Duodenal mucosa (tissue), 2 donors: ENCODE measurements at regions not wholly inside any gene's neighbourhood (a gene's known extent, or its start where the extent isn't known, plus 50 kb on each side); places are given as distances from the start of the nearest gene placed in this dataset.
"Not testable (repeated sequence)": the region's sequence is repeated elsewhere in the genome, so short reads cannot be mapped to it uniquely, and the experiment has no call there.

Source experiments
- H3K27ac ChIP-seq: one replicate; pipeline ENCODE4 v1.7.0; 2013; ENCODE audit warnings: low read depth, low read length
- H3K27me3 ChIP-seq, 2 donors: one replicate each; pipeline ENCODE4 v1.7.0; 2013; ENCODE audit warnings: low read length in 2 of 2, control low read depth in 1 of 2; ENCODE audit not compliant: insufficient read depth in 2 of 2, control insufficient read depth in 1 of 2
- H3K36me3 ChIP-seq, 2 donors: one replicate each; pipeline ENCODE4 v1.7.0; 2013; ENCODE audit warnings: low read length in 2 of 2, control low read depth in 1 of 2; ENCODE audit not compliant: insufficient read depth in 2 of 2, control insufficient read depth in 1 of 2
- H3K4me1 ChIP-seq, 2 donors: one replicate each; pipeline ENCODE4 v1.7.0; 2013; ENCODE audit warnings: low read length in 2 of 2, control low read depth in 1 of 2; ENCODE audit not compliant: insufficient read depth in 2 of 2, control insufficient read depth in 1 of 2
- H3K4me3 ChIP-seq, 2 donors: one replicate each; pipeline ENCODE4 v1.7.0; 2013; ENCODE audit warnings: low read length in 2 of 2, low read depth in 1 of 2
- H3K9ac ChIP-seq, 2 donors: one replicate each; pipeline ENCODE4 v1.7.0; 2013; ENCODE audit warnings: low read length in 2 of 2, low read depth in 1 of 2
- H3K9me3 ChIP-seq, 2 donors: one replicate each; pipeline ENCODE4 v1.7.0; 2013; ENCODE audit warnings: low read length in 2 of 2, control low read depth in 1 of 2; ENCODE audit not compliant: control insufficient read depth in 1 of 2

DNA sequence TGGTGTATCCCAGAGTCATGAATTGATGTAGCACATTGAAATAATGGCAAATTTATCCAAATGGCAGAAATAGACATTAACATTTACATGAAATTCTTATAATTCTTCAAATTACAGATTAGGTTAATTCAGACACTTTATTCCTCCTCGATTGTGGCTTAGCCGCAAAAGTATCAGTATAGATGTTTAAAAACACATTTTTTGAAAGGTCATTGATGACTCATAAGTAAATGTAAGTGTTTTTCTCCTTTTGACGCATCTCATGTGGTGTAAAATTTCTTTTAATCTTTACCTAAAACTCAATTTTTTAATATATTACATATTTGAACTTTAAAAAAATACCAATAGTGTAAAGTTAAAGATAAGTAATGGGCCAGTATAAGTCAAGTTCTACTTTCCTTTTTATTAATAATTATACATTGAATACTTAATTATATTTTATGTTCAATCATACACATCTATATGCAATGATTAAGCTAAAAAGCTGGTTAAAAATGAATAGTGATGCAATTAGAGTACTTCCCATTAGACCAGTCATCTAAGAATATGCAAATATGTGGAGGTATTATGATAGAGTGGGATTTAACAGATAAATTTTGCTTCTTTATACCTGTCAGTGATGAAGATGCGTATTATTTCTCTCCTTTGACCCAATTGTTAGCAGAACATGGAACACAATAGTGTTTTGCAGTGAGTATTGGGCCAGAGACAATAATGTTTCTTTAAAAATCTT, 678.1 kb upstream of the DPPA4 start:
- Histone ChIP-seq H3K4me1 (no peaks in the 10 kb centered on the region), H3K9ac (no peak overlapping the region), H3K27me3 (no peaks in the 10 kb centered on the region), H3K36me3 (no peaks in the 10 kb centered on the region), H3K4me3 (no peak overlapping the region), H3K27ac (no peak overlapping the region), H3K9me3 (no peaks in the 10 kb centered on the region)

DNA sequence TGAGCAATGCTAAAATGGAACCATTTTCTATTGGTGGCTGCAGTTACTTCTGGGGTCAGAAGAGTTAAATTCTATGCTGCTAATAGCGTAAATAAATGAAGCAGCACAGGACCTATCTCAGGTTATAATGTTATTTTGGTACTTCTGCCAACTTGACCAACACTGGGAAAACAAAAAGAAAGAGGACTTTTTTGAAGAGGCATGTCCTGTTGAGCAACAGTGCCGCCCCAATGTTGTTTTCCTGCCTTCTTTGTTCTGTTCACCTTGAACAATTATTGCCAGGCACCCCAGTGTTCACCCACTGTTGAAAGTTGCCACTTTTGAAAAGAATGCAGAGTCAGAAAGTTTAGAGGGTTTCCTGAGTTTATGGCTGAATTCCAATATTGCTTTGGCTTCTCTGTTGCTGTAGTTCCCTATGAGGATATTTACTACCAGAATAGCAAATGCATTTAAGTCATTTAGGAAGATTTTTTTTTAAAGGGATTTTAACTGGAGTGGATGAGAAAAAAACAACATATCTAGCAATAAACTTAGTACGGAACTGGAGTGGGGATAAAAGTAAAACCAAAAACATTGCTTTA, 679.0 kb upstream of the DPPA4 start:
- no peak overlapping the region for H3K4me3 ChIP-seq
- no peak overlapping the region for H3K27ac ChIP-seq
- no peaks in the 10 kb centered on the region for H3K9me3 ChIP-seq
- H3K9ac ChIP-seq: no peak overlapping the region
- H3K36me3 ChIP-seq: no peaks in the 10 kb centered on the region
- H3K27me3 ChIP-seq: no peaks in the 10 kb centered on the region
- H3K4me1 ChIP-seq: no peaks in the 10 kb centered on the region

DNA sequence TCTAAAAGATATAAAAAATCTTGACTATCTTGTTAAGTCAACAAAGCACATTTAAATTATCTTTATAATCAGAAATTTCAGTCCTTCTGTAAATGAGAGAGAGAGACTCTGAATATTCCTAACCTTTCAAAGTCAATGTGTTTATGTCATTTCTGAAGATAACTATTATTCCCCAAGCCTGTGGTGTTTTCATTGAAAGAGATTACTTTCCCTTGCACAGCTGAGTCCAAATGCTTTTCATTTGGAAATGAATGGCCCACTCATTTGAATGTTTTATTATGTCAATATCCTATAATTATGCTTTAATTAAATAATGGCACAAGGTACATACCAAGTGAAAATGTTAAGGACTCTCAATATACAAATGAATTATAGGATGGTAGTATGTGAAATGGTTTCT, 680.0 kb upstream of the DPPA4 start:
- H3K4me3 ChIP-seq: no peak overlapping the region
- no peaks in the 10 kb centered on the region for H3K27me3 ChIP-seq
- no peaks in the 10 kb centered on the region for H3K36me3 ChIP-seq
- H3K9ac ChIP-seq: no peak overlapping the region
- H3K9me3 ChIP-seq: no peaks in the 10 kb centered on the region
- H3K27ac ChIP-seq: no peak overlapping the region
- H3K4me1 ChIP-seq: no peaks in the 10 kb centered on the region

DNA sequence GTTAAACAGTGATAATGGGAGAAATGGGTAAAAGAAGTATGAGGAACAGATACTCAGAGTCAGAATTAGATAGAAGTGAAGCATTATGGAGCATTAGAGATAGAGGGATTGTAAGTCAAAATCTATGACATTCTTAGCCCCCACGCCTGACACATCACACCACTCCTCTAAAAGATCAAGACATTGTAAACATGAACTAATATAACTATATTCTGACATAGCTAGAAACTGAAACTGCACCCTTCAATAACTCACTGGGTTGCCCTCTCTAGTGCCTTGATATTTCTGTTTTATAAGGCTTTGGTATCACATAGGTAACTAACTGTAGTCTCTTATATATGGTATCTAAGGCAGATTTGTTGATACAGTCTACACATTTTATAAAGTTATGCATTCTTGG, 684.3 kb upstream of the DPPA4 start:
- no peaks in the 10 kb centered on the region for H3K4me1 ChIP-seq
- no peak overlapping the region for H3K9ac ChIP-seq
- no peak overlapping the region for H3K4me3 ChIP-seq
- H3K36me3 ChIP-seq: no peaks in the 10 kb centered on the region
- H3K9me3 ChIP-seq: no peaks in the 10 kb centered on the region
- no peak overlapping the region for H3K27ac ChIP-seq
- H3K27me3 ChIP-seq: no peaks in the 10 kb centered on the region

DNA sequence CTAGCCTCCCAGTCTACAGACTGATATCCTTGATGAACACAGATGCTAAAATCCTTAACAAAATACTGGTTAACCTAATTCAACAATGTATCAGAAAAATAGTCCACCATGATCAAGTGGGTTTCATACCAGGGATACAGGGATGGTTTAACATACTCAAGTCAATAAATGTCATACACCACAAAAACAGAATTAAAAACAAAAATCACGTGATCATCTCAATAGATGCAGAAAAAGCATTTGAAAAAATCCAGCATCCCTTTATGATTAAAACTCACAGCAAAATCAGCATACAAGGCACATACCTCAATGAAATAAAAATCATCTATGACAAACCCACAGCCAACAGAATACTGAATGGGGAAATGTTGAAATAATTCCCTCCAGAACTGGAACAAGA, 685.7 kb upstream of the DPPA4 start:
- not testable (repeated sequence) for H3K9me3 ChIP-seq, H3K4me1 ChIP-seq, H3K27ac ChIP-seq, H3K9ac ChIP-seq, H3K36me3 ChIP-seq, H3K4me3 ChIP-seq, H3K27me3 ChIP-seq

DNA sequence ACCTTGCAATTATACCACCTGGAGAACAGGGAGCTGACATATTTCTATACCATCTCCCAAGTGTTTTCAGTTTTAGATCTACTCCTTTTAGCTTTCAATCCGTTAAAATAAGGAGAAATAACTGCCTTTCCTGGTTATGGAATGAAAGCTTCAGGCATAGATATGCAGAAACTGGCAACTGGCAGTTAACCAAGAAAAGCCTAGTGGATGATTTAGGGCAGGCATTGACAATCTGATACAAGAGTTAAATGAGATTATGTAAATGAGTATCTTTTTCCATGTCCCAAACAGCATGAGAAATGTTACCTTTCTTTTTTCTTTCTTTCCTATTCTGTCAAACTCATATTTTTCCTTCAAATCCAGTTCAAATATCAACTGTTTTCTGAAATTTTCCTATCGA, 689.1 kb upstream of the DPPA4 start:
- Histone ChIP-seq H3K9me3 (no peaks in the 10 kb centered on the region), H3K4me1 (no peaks in the 10 kb centered on the region), H3K36me3 (no peaks in the 10 kb centered on the region), H3K9ac (no peak overlapping the region), H3K4me3 (no peak overlapping the region), H3K27ac (no peak overlapping the region), H3K27me3 (no peaks in the 10 kb centered on the region)

DNA sequence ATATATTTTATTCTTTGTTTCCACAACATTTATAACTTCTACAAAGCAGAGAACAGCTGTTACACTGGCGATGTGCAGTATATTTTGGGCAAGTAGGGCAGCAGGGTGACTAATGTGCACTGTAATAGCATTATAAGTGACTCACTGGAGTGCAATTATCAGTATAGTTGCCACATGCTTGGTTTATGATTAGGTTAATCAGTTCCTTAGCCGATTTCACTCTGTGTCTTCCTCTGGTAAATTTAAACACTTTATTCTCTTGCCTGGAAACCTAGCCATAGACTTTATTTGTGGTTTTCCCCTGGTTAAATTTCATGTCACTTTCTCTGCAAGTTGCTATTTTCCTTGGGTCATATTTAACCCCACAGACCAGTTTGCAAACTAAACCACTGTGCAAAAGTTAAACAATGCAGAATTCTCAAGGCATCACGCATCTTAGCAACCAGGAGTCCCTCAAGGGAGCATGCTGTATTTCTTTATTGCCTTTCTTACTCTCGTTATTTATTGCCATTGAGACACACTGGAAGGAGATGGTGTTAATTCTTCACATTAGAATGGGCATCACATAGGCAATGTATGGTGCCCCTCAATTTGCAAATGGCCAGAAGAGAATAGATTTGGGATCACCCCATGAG, 690.2 kb upstream of the DPPA4 start:
- no peaks in the 10 kb centered on the region for H3K4me1 ChIP-seq
- no peak overlapping the region for H3K9ac ChIP-seq
- H3K4me3 ChIP-seq: no peak overlapping the region
- H3K9me3 ChIP-seq: no peaks in the 10 kb centered on the region
- H3K27ac ChIP-seq: no peak overlapping the region
- H3K27me3 ChIP-seq: no peaks in the 10 kb centered on the region
- no peaks in the 10 kb centered on the region for H3K36me3 ChIP-seq

DNA sequence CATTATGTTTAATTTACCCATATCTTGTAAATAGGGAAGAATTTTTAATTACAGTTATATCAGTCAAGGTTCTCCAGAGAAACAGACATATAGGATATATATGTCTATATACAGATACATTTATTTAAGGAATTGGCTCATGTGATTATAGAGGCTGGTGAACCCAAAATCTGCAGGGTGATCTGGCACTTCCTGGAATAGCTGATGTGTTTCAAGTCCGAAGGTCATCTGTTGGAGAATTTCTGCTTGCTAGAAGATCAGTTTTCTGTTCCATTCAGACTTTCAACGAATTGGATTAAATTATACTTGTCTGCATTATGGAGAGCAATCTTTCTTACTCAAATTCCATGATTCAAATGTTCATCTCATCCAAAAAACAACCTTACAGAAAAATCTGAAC, 694.6 kb upstream of the DPPA4 start:
- Histone ChIP-seq H3K9me3 (no peaks in the 10 kb centered on the region), H3K27ac (no peak overlapping the region), H3K4me1 (no peaks in the 10 kb centered on the region), H3K27me3 (no peaks in the 10 kb centered on the region), H3K36me3 (no peaks in the 10 kb centered on the region), H3K4me3 (no peak overlapping the region), H3K9ac (no peak overlapping the region)

DNA sequence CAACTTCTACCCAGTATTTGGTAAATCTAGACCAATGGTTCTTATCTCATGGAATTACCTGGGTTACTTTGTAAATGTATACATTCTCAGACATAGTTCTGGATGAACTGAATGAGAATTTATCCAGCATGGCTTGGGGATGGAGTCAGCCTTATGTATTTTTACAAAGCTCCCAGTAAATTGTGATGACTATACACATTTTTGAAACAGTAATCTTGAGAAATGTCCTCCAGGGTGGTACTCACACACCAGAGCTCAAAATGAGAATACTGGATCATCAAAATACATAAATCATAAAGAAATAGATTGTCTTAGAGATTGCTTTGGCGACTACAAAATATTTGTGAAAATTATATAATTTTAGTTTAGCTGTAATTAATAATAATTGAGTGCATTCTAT, 722.1 kb upstream of the DPPA4 start:
- no peaks in the 10 kb centered on the region for H3K4me1 ChIP-seq
- H3K27ac ChIP-seq: no peak overlapping the region
- H3K27me3 ChIP-seq: no peaks in the 10 kb centered on the region
- H3K9me3 ChIP-seq: no peaks in the 10 kb centered on the region
- H3K36me3 ChIP-seq: no peaks in the 10 kb centered on the region
- no peak overlapping the region for H3K9ac ChIP-seq
- no peak overlapping the region for H3K4me3 ChIP-seq

DNA sequence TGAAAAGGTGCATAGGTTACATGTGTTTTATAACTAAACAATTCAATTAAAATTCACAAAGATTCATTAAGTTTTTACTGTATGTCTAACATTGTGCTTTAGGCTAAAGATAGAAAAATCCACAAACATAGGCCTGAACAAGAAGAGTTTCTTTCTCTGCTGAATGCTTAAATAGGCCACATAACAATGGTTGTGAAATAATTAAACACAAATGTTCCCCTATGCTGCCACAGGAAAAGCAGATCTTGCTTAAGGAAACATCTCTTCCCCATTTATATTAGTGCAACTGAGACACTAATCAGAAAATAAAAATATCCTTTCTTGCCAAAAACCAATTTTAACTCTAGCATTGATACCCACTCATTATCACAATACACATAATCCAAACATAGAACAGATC, 725.4 kb upstream of the DPPA4 start:
- H3K9me3 ChIP-seq: no peaks in the 10 kb centered on the region
- no peaks in the 10 kb centered on the region for H3K27me3 ChIP-seq
- H3K27ac ChIP-seq: no peak overlapping the region
- H3K9ac ChIP-seq: no peak overlapping the region
- no peaks in the 10 kb centered on the region for H3K36me3 ChIP-seq
- H3K4me3 ChIP-seq: no peak overlapping the region
- H3K4me1 ChIP-seq: no peaks in the 10 kb centered on the region
